ENCODE measurements at regions not wholly inside any gene's neighbourhood (a gene's known extent, or its start where the extent isn't known, plus 50 kb on each side); places are given as distances from the start of the nearest gene placed in this dataset.
"Not testable (repeated sequence)": the region's sequence is repeated elsewhere in the genome, so short reads cannot be mapped to it uniquely, and the experiment has no call there.

- Histone ChIP-seq H3K4ac (ENCODE audit: low read depth, low read length) (no peak overlapping the region), H3K27me3 (ENCODE audit: insufficient read depth, low read length, poor library complexity) (no peaks in the 10 kb centered on the region), H3K18ac (ENCODE audit: low read length) (no peak overlapping the region), H3K79me2 (ENCODE audit: control insufficient read depth, insufficient read depth, low read length) (no peaks in the 10 kb centered on the region), H2BK5ac (ENCODE audit: low read length) (no peak overlapping the region), H2BK15ac (replicated peaks; ENCODE audit: low read depth) (no peak overlapping the region), H4K8ac (ENCODE audit: low read depth, low read length) (no peak overlapping the region), H2BK120ac (ENCODE audit: low read depth, low read length) (no peak overlapping the region), H3K79me1 (ENCODE audit: low read length) (no peaks in the 10 kb centered on the region), H4K5ac (ENCODE audit: low read length) (no peak overlapping the region), H2AK5ac (ENCODE audit: low read length) (no peak overlapping the region), H3K56ac (ENCODE audit: low read length) (no peak overlapping the region), H3K27ac (ENCODE audit: low read depth, low read length) (no peak overlapping the region), H3K23ac (ENCODE audit: low read length) (no peak overlapping the region), H3K9ac (ENCODE audit: low read length) (no peak overlapping the region), H3K36me3 (ENCODE audit: control insufficient read depth, insufficient read depth, low read length) (no peaks in the 10 kb centered on the region), H3K4me2 (ENCODE audit: low read length) (no peak overlapping the region), H3K4me1 (ENCODE audit: control insufficient read depth, low read depth, low read length) (no peaks in the 10 kb centered on the region), H3K4me3 (ENCODE audit: low read length) (no peak overlapping the region)
- DNase-seq: no peak
- no CpG with 5 or more reads among the region's 10 CpGs for WGBS (ENCODE audit: extremely low coverage, insufficient coverage, low lambda C conversion rate)
Observed at GRCh38 chr2:18272148-18272494, 288.3 kb downstream of the RDH14 start.

- H2AK5ac ChIP-seq (ENCODE audit: low read length): no peak overlapping the region
- no peak overlapping the region for H3K56ac ChIP-seq (ENCODE audit: low read length)
- no peak overlapping the region for H2BK120ac ChIP-seq (ENCODE audit: low read depth, low read length)
- WGBS (ENCODE audit: extremely low coverage, insufficient coverage, low lambda C conversion rate): no CpG with 5 or more reads among the region's 17 CpGs
- H3K4me2 ChIP-seq (ENCODE audit: low read length): no peak overlapping the region
- no peak overlapping the region for H3K27ac ChIP-seq (ENCODE audit: low read depth, low read length)
- no peak overlapping the region for H3K18ac ChIP-seq (ENCODE audit: low read length)
- H4K8ac ChIP-seq (ENCODE audit: low read depth, low read length): no peak overlapping the region
- H2BK15ac ChIP-seq (replicated peaks; ENCODE audit: low read depth): no peak overlapping the region
- H3K79me1 ChIP-seq (ENCODE audit: low read length): no peaks in the 10 kb centered on the region
- H3K23ac ChIP-seq (ENCODE audit: low read length): no peak overlapping the region
- H3K9ac ChIP-seq (ENCODE audit: low read length): no peak overlapping the region
- H3K36me3 ChIP-seq (ENCODE audit: control insufficient read depth, insufficient read depth, low read length): no peaks in the 10 kb centered on the region
- H3K4ac ChIP-seq (ENCODE audit: low read depth, low read length): no peak overlapping the region
- no peak overlapping the region for H3K4me3 ChIP-seq (ENCODE audit: low read length)
- no peaks in the 10 kb centered on the region for H3K79me2 ChIP-seq (ENCODE audit: control insufficient read depth, insufficient read depth, low read length)
- H3K27me3 ChIP-seq (ENCODE audit: insufficient read depth, low read length, poor library complexity): no peaks in the 10 kb centered on the region
- no peak for DNase-seq
- no peak overlapping the region for H4K5ac ChIP-seq (ENCODE audit: low read length)
- H3K4me1 ChIP-seq (ENCODE audit: control insufficient read depth, low read depth, low read length): no peaks in the 10 kb centered on the region
- no peak overlapping the region for H2BK5ac ChIP-seq (ENCODE audit: low read length)
Observed at GRCh38 chr2:18271370-18272147, 288.9 kb downstream of the RDH14 start.

- no peak overlapping the region for H3K56ac ChIP-seq (ENCODE audit: low read length)
- no peak overlapping the region for H3K4me3 ChIP-seq (ENCODE audit: low read length)
- no peak overlapping the region for H4K8ac ChIP-seq (ENCODE audit: low read depth, low read length)
- no peaks in the 10 kb centered on the region for H3K27me3 ChIP-seq (ENCODE audit: insufficient read depth, low read length, poor library complexity)
- no CpG with 5 or more reads among the region's 3 CpGs for WGBS (ENCODE audit: extremely low coverage, insufficient coverage, low lambda C conversion rate)
- no peak overlapping the region for H3K27ac ChIP-seq (ENCODE audit: low read depth, low read length)
- no peak overlapping the region for H2BK120ac ChIP-seq (ENCODE audit: low read depth, low read length)
- H3K79me1 ChIP-seq (ENCODE audit: low read length): no peaks in the 10 kb centered on the region
- no peak for DNase-seq
- H4K5ac ChIP-seq (ENCODE audit: low read length): no peak overlapping the region
- no peak overlapping the region for H2BK5ac ChIP-seq (ENCODE audit: low read length)
- H3K4ac ChIP-seq (ENCODE audit: low read depth, low read length): no peak overlapping the region
- H3K4me1 ChIP-seq (ENCODE audit: control insufficient read depth, low read depth, low read length): no peaks in the 10 kb centered on the region
- H3K23ac ChIP-seq (ENCODE audit: low read length): no peak overlapping the region
- no peak overlapping the region for H2AK5ac ChIP-seq (ENCODE audit: low read length)
- no peak overlapping the region for H3K9ac ChIP-seq (ENCODE audit: low read length)
- no peaks in the 10 kb centered on the region for H3K79me2 ChIP-seq (ENCODE audit: control insufficient read depth, insufficient read depth, low read length)
- no peaks in the 10 kb centered on the region for H3K36me3 ChIP-seq (ENCODE audit: control insufficient read depth, insufficient read depth, low read length)
- no peak overlapping the region for H3K4me2 ChIP-seq (ENCODE audit: low read length)
- no peak overlapping the region for H3K18ac ChIP-seq (ENCODE audit: low read length)
- H2BK15ac ChIP-seq (replicated peaks; ENCODE audit: low read depth): no peak overlapping the region
Observed at GRCh38 chr2:18268400-18268799, 292.1 kb downstream of the RDH14 start.

- Histone ChIP-seq H4K5ac (ENCODE audit: low read length) (no peak overlapping the region), H3K4ac (ENCODE audit: low read depth, low read length) (no peak overlapping the region), H3K36me3 (ENCODE audit: control insufficient read depth, insufficient read depth, low read length) (no peaks in the 10 kb centered on the region), H3K4me1 (ENCODE audit: control insufficient read depth, low read depth, low read length) (no peaks in the 10 kb centered on the region), H2AK5ac (ENCODE audit: low read length) (no peak overlapping the region), H3K27ac (ENCODE audit: low read depth, low read length) (no peak overlapping the region), H3K56ac (ENCODE audit: low read length) (no peak overlapping the region), H3K9ac (ENCODE audit: low read length) (no peak overlapping the region), H3K18ac (ENCODE audit: low read length) (no peak overlapping the region), H3K79me2 (ENCODE audit: control insufficient read depth, insufficient read depth, low read length) (no peaks in the 10 kb centered on the region), H2BK120ac (ENCODE audit: low read depth, low read length) (no peak overlapping the region), H4K8ac (ENCODE audit: low read depth, low read length) (no peak overlapping the region), H3K23ac (ENCODE audit: low read length) (no peak overlapping the region), H3K4me3 (ENCODE audit: low read length) (no peak overlapping the region), H3K4me2 (ENCODE audit: low read length) (no peak overlapping the region), H3K79me1 (ENCODE audit: low read length) (no peaks in the 10 kb centered on the region), H2BK15ac (replicated peaks; ENCODE audit: low read depth) (no peak overlapping the region), H2BK5ac (ENCODE audit: low read length) (no peak overlapping the region), H3K27me3 (ENCODE audit: insufficient read depth, low read length, poor library complexity) (no peaks in the 10 kb centered on the region)
- WGBS (ENCODE audit: extremely low coverage, insufficient coverage, low lambda C conversion rate): no CpG with 5 or more reads among the region's 1 CpG
- DNase-seq: no peak
Observed at GRCh38 chr2:18267501-18267900, 293.0 kb downstream of the RDH14 start.

- H3K27me3 ChIP-seq (ENCODE audit: insufficient read depth, low read length, poor library complexity); H3K18ac ChIP-seq (ENCODE audit: low read length); H3K9ac ChIP-seq (ENCODE audit: low read length); H2BK15ac ChIP-seq (replicated peaks; ENCODE audit: low read depth); H3K4me2 ChIP-seq (ENCODE audit: low read length); DNase-seq; H2BK5ac ChIP-seq (ENCODE audit: low read length); H4K8ac ChIP-seq (ENCODE audit: low read depth, low read length); H2AK5ac ChIP-seq (ENCODE audit: low read length); H3K36me3 ChIP-seq (ENCODE audit: control insufficient read depth, insufficient read depth, low read length); H3K4ac ChIP-seq (ENCODE audit: low read depth, low read length); H3K4me3 ChIP-seq (ENCODE audit: low read length); H3K79me1 ChIP-seq (ENCODE audit: low read length); H4K5ac ChIP-seq (ENCODE audit: low read length); H2BK120ac ChIP-seq (ENCODE audit: low read depth, low read length); H3K23ac ChIP-seq (ENCODE audit: low read length); H3K79me2 ChIP-seq (ENCODE audit: control insufficient read depth, insufficient read depth, low read length); H3K27ac ChIP-seq (ENCODE audit: low read depth, low read length); H3K56ac ChIP-seq (ENCODE audit: low read length); H3K4me1 ChIP-seq (ENCODE audit: control insufficient read depth, low read depth, low read length): not testable (repeated sequence)
- no CpG with 5 or more reads among the region's 8 CpGs for WGBS (ENCODE audit: extremely low coverage, insufficient coverage, low lambda C conversion rate)
Observed at GRCh38 chr2:18266699-18267098, 293.8 kb downstream of the RDH14 start.

All from mesendoderm (in vitro differentiated cells).